ENCODE measurements at regions not wholly inside any gene's neighbourhood (a gene's known extent, or its start where the extent isn't known, plus 50 kb on each side); places are given as distances from the start of the nearest gene placed in this dataset.
A peak's percentile ranks its signal among the peaks of the same experiment; 100 is the strongest.

DNA sequence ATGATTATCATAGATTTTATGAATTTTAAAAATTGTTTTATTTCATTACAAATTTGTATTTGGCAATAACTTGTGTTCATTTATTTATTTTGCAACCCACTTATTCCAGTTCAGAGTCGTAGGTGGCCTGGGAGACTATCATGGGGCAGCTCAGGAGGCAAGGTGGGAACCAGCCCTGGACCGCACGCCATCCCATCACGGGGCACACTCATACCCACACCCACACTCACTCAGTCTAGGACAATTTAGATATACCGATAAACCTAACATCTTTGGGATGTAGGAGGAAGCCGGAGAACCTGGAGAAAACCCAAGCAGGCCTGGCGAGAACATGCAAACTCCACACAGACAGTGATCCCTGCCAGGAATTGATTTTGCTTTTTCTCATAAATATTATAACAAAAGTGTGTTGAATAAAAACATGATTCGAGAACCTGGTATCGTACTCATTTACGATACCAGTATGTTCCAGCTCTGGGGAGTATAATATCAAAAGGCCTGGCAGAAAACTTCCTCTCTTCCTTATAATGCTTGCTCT lies 205.3 kb downstream of the NFKBIZ start:
- CTCF ChIA-PET = no interaction called here
- Mint-ChIP-seq H3K36me3 (peaks cover 29% of the 10 kb centered on the region), H3K27me3 (no peaks in the 10 kb centered on the region), H3K4me1 (peaks cover 31% of the 10 kb centered on the region), H3K9me3 (peaks cover 18% of the 10 kb centered on the region), H3K4me3 (no peak overlapping the region), H3K27ac (no peak overlapping the region)
- no peak for DNase-seq

DNA sequence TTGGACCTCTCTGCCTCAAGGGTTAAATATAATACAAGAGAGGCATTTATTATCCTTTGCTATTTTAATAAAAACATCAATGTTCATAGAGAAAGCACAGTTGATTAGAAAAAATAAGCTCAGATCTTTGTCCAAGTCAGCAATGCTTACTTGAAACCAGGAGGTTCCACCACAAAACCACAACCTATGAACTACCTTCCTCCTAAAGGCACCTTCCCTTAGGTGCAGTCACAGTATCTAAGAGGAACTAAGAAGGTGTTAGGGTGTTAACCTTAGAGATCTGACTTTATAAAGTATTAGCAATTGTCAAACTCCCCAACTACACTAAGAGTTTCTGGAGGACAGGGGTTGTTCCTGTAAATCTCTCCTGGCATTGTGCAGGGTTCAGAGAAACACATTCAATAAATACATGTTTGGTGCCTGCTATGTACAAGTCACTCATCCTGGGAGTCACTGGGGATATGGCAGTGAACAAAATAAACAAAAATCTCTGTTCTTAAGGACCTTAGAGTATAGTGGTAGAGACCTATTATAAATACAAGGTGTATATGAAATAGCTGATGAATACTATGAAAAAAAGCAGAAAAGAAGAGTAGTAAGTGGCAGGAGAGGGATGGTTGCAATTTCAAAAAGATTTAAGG lies 208.6 kb downstream of the NFKBIZ start:
- Mint-ChIP-seq H3K36me3 (peaks cover 13% of the 10 kb centered on the region), H3K27ac (peak overlapping the region; percentile 35)

GRCh38 chr3:102059145-102059943 lies 210.0 kb downstream of the NFKBIZ start:
- Mint-ChIP-seq H3K27ac (peak overlapping the region; percentile 71), H3K27me3 (peaks cover 5% of the 10 kb centered on the region), H3K9me3 (no peaks in the 10 kb centered on the region), H3K36me3 (peaks cover 15% of the 10 kb centered on the region), H3K4me1 (peaks cover 36% of the 10 kb centered on the region), H3K4me3 (no peak overlapping the region)
- CTCF ChIA-PET = interaction anchor here (1.1 kb wide), 1 partner anchor 166 kb away, joined by 3 read pairs; no protein-coding TSS in a partner anchor
- DNase-seq = peak; percentile 49

More for the DNA sequence above, 208.6 kb downstream of the NFKBIZ start:
- no peaks in the 10 kb centered on the region for H3K9me3 Mint-ChIP-seq
- peaks cover 36% of the 10 kb centered on the region for H3K4me1 Mint-ChIP-seq
- DNase-seq = peak; percentile 53
- H3K27me3 Mint-ChIP-seq = no peaks in the 10 kb centered on the region
- CTCF ChIA-PET = no interaction called here
- H3K4me3 Mint-ChIP-seq = peak overlapping the region; percentile 3

GRCh38 chr3:102060814-102061213 lies 211.5 kb downstream of the NFKBIZ start:
- H3K4me1 Mint-ChIP-seq = peaks cover 33% of the 10 kb centered on the region
- CTCF ChIA-PET = no interaction called here
- H3K27ac Mint-ChIP-seq = no peak overlapping the region
- peaks cover 5% of the 10 kb centered on the region for H3K27me3 Mint-ChIP-seq
- peaks cover 15% of the 10 kb centered on the region for H3K36me3 Mint-ChIP-seq
- H3K9me3 Mint-ChIP-seq = no peaks in the 10 kb centered on the region
- DNase-seq = no peak
- no peak overlapping the region for H3K4me3 Mint-ChIP-seq

DNA sequence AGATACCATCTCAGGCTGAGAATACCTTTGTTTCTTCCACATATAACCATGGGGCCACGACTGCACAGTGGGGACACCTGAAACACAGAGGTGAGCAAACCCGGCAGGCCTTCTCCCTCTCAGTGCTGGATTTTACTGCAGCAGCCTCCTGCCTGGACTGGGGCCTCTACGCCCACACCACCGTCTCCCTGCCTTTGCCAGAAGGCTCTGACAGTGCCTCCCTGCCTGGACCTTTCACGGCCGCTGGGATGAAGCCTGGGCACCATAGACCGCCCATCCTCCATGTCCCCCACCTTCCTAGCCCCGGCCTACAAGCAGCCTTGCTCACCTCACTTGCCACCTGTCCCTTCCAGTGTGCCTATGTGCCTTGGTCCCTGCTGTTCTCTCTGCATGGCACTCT lies 214.3 kb downstream of the NFKBIZ start:
- peaks cover 15% of the 10 kb centered on the region for H3K4me1 Mint-ChIP-seq
- no peak for DNase-seq
- H3K36me3 Mint-ChIP-seq = peaks cover 6% of the 10 kb centered on the region
- no peaks in the 10 kb centered on the region for H3K9me3 Mint-ChIP-seq
- H3K4me3 Mint-ChIP-seq = no peak overlapping the region
- H3K27ac Mint-ChIP-seq = peak overlapping the region; percentile 6
- CTCF ChIA-PET = no interaction called here
- peaks cover 5% of the 10 kb centered on the region for H3K27me3 Mint-ChIP-seq

GRCh38 chr3:102066470-102066869 lies 217.2 kb downstream of the NFKBIZ start:
- CTCF ChIA-PET = no interaction called here
- Mint-ChIP-seq H3K4me3 (no peak overlapping the region), H3K4me1 (no peaks in the 10 kb centered on the region), H3K36me3 (peaks cover 2% of the 10 kb centered on the region), H3K27ac (no peak overlapping the region), H3K9me3 (peaks cover 7% of the 10 kb centered on the region), H3K27me3 (peaks cover 5% of the 10 kb centered on the region)
- DNase-seq = no peak

- H3K36me3 Mint-ChIP-seq = peaks cover 2% of the 10 kb centered on the region
- H3K27me3 Mint-ChIP-seq = peaks cover 5% of the 10 kb centered on the region
- CTCF ChIA-PET = no interaction called here
- H3K4me1 Mint-ChIP-seq = no peaks in the 10 kb centered on the region
- no peak overlapping the region for H3K4me3 Mint-ChIP-seq
- H3K27ac Mint-ChIP-seq = no peak overlapping the region
- peaks cover 7% of the 10 kb centered on the region for H3K9me3 Mint-ChIP-seq
- DNase-seq = no peak
These were observed 219.0 kb downstream of the NFKBIZ start for GRCh38 chr3:102068327-102068726.

- Mint-ChIP-seq H3K4me3 (no peak overlapping the region), H3K27me3 (peaks cover 3% of the 10 kb centered on the region), H3K4me1 (no peaks in the 10 kb centered on the region), H3K27ac (no peak overlapping the region), H3K9me3 (peaks cover 7% of the 10 kb centered on the region), H3K36me3 (no peaks in the 10 kb centered on the region)
- CTCF ChIA-PET = no interaction called here
- no peak for DNase-seq
These were observed 219.4 kb downstream of the NFKBIZ start for GRCh38 chr3:102068736-102069135.

GRCh38 chr3:102069211-102069662 lies 219.9 kb downstream of the NFKBIZ start:
- H3K27ac Mint-ChIP-seq = no peak overlapping the region
- no peaks in the 10 kb centered on the region for H3K27me3 Mint-ChIP-seq
- H3K9me3 Mint-ChIP-seq = peaks cover 7% of the 10 kb centered on the region
- no peak for DNase-seq
- H3K36me3 Mint-ChIP-seq = peaks cover 1% of the 10 kb centered on the region
- no peak overlapping the region for H3K4me3 Mint-ChIP-seq
- H3K4me1 Mint-ChIP-seq = no peaks in the 10 kb centered on the region
- CTCF ChIA-PET = no interaction called here

GRCh38 chr3:102074946-102075345 lies 225.6 kb downstream of the NFKBIZ start:
- CTCF ChIA-PET = no interaction called here
- H3K27me3 Mint-ChIP-seq = no peaks in the 10 kb centered on the region
- H3K36me3 Mint-ChIP-seq = peaks cover 8% of the 10 kb centered on the region
- DNase-seq = no peak
- peaks cover 16% of the 10 kb centered on the region for H3K9me3 Mint-ChIP-seq
- H3K4me3 Mint-ChIP-seq = no peak overlapping the region
- H3K27ac Mint-ChIP-seq = no peak overlapping the region
- H3K4me1 Mint-ChIP-seq = peaks cover 26% of the 10 kb centered on the region

- Mint-ChIP-seq H3K27me3 (no peaks in the 10 kb centered on the region), H3K36me3 (peaks cover 17% of the 10 kb centered on the region), H3K4me3 (no peak overlapping the region), H3K27ac (peak overlapping the region; percentile 88), H3K4me1 (peaks cover 38% of the 10 kb centered on the region), H3K9me3 (peaks cover 11% of the 10 kb centered on the region)
- DNase-seq = no peak
- CTCF ChIA-PET = no interaction called here
These were observed 229.1 kb downstream of the NFKBIZ start for GRCh38 chr3:102078401-102078800.

DNA sequence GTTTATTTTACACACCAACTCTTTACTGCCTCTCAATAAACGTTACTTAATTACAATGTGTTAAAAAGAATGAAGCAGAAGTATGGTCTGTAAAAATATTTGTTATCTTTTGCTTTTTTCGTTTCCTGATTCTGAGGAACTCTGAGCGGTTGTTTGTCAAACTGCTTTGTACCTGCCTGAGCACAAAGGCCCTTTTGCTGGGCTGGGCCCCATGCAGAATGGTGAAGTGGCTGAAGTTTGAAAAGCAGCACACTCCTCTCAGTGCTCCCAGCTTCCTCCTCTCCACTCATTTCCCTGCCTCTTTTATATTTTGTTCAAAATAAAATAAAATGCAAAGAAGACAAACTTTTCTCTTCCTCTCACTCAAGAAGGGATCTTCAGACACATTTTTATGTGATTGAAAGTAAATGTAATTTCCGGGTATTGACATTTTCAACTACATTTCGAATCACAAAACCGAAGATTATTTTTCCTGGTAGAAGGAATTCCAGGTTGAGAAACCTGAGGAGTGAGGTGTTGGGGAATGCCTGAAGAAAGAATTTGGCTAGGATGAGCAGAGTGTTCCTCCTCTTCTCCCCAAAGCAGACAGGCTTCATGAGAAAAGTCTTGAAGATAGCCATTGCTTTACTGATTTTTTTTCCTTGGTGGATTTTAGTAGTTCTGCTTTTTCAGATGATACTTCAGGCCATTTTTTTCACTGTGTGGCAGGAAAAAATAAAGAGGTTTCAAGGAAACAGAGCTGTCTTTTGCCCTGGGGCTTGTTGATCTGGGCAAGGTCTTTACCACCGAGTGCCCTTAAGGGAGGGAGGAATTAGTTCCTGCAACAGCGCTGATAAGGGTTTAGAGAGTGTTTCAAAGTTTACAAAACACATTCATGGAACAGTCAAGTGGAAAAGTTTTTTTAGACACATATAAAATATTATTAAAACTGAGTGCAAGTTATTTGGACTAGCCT lies 229.8 kb downstream of the NFKBIZ start:
- H3K27me3 Mint-ChIP-seq = no peaks in the 10 kb centered on the region
- peak overlapping the region; percentile 9 for H3K4me3 Mint-ChIP-seq
- H3K36me3 Mint-ChIP-seq = peaks cover 17% of the 10 kb centered on the region
- peaks cover 38% of the 10 kb centered on the region for H3K4me1 Mint-ChIP-seq
- peaks cover 11% of the 10 kb centered on the region for H3K9me3 Mint-ChIP-seq
- H3K27ac Mint-ChIP-seq = peak overlapping the region; percentile 88
- CTCF ChIA-PET = no interaction called here
- peak; percentile 46 for DNase-seq

DNA sequence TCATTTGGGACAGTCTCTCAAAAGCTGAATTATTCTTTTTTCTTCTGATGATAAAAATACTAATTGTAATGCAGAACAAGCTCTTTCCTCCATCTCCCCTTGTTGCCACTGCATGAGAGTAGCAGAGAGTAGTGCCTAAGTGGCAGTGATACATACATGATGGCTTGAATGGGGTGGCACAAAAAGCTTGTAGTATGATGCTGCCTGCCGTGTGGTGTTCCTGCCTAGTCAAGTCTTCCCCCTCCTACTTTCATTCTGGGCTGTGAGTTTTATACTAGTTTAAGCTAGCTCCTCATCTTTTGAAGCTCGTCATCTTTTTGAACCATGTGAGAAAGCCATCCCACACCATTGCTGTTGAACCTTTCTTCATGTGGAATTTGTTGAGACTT lies 230.5 kb downstream of the NFKBIZ start:
- Mint-ChIP-seq H3K9me3 (peaks cover 9% of the 10 kb centered on the region), H3K36me3 (peaks cover 14% of the 10 kb centered on the region), H3K4me1 (peaks cover 40% of the 10 kb centered on the region), H3K4me3 (no peak overlapping the region), H3K27ac (peak overlapping the region; percentile 88), H3K27me3 (no peaks in the 10 kb centered on the region)
- CTCF ChIA-PET = no interaction called here
- DNase-seq = no peak
